CD4-positive, alpha-beta T cell treated with Interleukin-2 at 100 ng/mL for 4 hours (primary cell): ENCODE measurements at regions not wholly inside any gene's neighbourhood (a gene's known extent, or its start where the extent isn't known, plus 50 kb on each side); places are given as distances from the start of the nearest gene placed in this dataset.
"Not testable (repeated sequence)": the region's sequence is repeated elsewhere in the genome, so short reads cannot be mapped to it uniquely, and the experiment has no call there.

ENCODE experiments used
- DNase-seq: peaks from one replicate; pipeline ENCODE4 v3.0.0-alpha.2; 2020; ENCODE audit warnings: low spot score

- no peak for DNase-seq
These were observed 60.3 kb upstream of the ZNF81 start for GRCh38 chrX:47776292-47777006.

- no peak for DNase-seq
These were observed 63.9 kb upstream of the ZNF81 start for GRCh38 chrX:47772764-47773163.

GRCh38 chrX:47771473-47771872 is 65.2 kb upstream of the ZNF81 start:
- no peak for DNase-seq

GRCh38 chrX:47762826-47763225 is 73.9 kb upstream of the ZNF81 start:
- DNase-seq, result not testable (repeated sequence)

GRCh38 chrX:47752685-47753084 is 84.0 kb upstream of the ZNF81 start:
- DNase-seq, result no peak

GRCh38 chrX:47751670-47752069 is 85.0 kb upstream of the ZNF81 start:
- DNase-seq, result peak; percentile 1

GRCh38 chrX:47749185-47749967 is 87.3 kb upstream of the ZNF81 start:
- DNase-seq, result no peak

- no peak for DNase-seq
These were observed 88.1 kb upstream of the ZNF81 start for GRCh38 chrX:47748576-47748975.

GRCh38 chrX:47746446-47746845 is 87.5 kb upstream of the UXT start:
- no peak for DNase-seq

- no peak for DNase-seq
These were observed 86.4 kb upstream of the UXT start for GRCh38 chrX:47745416-47745815.

- DNase-seq, result no peak
These were observed 84.5 kb upstream of the UXT start for GRCh38 chrX:47743504-47743903.

GRCh38 chrX:47738870-47739269 is 79.9 kb upstream of the UXT start:
- DNase-seq, result not testable (repeated sequence)

- DNase-seq, result no peak
These were observed 64.7 kb upstream of the UXT start for GRCh38 chrX:47723689-47724088.

GRCh38 chrX:47723083-47723482 is 64.1 kb upstream of the UXT start:
- DNase-seq, result no peak

- no peak for DNase-seq
These were observed 63.3 kb upstream of the UXT start for GRCh38 chrX:47722260-47722659.

- not testable (repeated sequence) for DNase-seq
These were observed 56.1 kb upstream of the UXT start for GRCh38 chrX:47715078-47715477.

GRCh38 chrX:47712675-47713074 is 53.7 kb upstream of the UXT start:
- DNase-seq, result not testable (repeated sequence)

- DNase-seq, result no peak
These were observed 51.3 kb upstream of the UXT start for GRCh38 chrX:47710252-47710651.
